ENCODE measurements at regions not wholly inside any gene's neighbourhood (a gene's known extent, or its start where the extent isn't known, plus 50 kb on each side); places are given as distances from the start of the nearest gene placed in this dataset.
"Not testable (repeated sequence)": the region's sequence is repeated elsewhere in the genome, so short reads cannot be mapped to it uniquely, and the experiment has no call there.

DNA sequence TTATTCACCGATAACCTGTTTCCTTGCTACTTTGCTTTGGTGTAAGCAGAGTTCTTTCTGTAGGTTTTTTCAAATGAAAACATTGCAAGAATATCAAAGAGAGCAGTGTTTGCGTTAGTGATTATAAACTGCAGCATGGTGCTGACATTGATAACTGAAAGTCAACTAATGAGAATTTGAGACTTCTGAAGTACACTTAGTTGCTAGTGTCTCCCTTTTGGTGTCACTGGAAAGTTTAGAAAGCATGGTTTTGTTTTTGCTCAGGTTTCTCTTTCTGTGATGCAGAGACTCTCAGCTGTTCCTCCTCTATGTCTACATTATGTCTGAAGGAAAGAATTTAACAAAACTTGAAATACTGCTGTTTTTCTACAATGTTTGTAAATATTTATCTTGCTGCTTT is 80.2 kb upstream of the ZNF169 start:
- H3K4me3 ChIP-seq, result no peak overlapping the region
- no peak overlapping the region for H3K27ac ChIP-seq
- H3K36me3 ChIP-seq, result peaks cover 0 to 31% (median 5%) of the 10 kb centered on the region in 3 donors
- no peak for DNase-seq (ENCODE audit: low spot score in 2 of 2)
- no peaks in the 10 kb centered on the region for H3K27me3 ChIP-seq
- WGBS, 2 donors, result 85 to 88% methylated on average over 2 of the region's 2 CpGs
- H3K9me3 ChIP-seq, result no peaks in the 10 kb centered on the region
- H3K4me1 ChIP-seq, result peaks cover 0 to 90% (median 34%) of the 10 kb centered on the region in 4 donors
- TF ChIP-seq EP300 (IDR thresholded peaks at IDR 0.05) (no peak), POLR2A (IDR thresholded peaks at IDR 0.05) (no peak)
- TF ChIP-seq, protein P1, sequence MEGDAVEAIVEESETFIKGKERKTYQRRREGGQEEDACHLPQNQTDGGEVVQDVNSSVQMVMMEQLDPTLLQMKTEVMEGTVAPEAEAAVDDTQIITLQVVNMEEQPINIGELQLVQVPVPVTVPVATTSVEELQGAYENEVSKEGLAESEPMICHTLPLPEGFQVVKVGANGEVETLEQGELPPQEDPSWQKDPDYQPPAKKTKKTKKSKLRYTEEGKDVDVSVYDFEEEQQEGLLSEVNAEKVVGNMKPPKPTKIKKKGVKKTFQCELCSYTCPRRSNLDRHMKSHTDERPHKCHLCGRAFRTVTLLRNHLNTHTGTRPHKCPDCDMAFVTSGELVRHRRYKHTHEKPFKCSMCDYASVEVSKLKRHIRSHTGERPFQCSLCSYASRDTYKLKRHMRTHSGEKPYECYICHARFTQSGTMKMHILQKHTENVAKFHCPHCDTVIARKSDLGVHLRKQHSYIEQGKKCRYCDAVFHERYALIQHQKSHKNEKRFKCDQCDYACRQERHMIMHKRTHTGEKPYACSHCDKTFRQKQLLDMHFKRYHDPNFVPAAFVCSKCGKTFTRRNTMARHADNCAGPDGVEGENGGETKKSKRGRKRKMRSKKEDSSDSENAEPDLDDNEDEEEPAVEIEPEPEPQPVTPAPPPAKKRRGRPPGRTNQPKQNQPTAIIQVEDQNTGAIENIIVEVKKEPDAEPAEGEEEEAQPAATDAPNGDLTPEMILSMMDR (IDR thresholded peaks at IDR 0.05), result no peak

DNA sequence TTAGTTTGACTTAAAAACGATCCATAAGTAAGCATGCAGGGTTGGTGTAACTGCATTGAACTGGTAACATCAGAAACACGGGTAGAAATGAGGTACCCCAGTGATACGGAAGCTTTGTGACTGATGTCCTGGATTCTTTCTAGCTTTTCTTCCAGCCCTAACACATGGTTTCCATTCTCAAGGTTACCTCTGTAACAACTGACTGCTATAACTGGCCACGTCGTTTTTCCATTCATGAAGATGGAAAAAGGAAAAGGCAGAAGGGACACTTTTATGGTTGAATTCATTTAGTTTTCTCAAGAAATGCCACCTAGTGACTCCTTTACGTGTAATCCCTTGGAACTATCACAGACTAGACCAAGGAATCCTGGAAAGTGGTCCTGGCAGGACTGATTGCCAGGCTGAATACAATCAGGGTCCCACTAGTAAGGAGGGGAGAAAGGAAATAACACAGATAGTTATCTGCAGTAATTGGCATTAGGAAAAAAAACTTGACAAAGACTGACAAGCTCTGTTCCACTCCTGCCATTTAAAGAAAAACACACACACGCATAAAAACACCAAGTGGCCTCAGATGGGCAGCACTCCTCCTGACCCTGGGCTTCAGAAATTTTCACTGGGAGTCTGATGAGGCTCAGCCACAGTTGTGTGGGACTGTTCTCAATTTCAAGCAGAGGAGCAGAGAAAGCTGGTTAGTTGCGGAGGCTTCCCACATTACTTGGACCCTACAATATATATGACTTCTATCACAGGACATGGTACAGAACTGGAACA is 77.5 kb upstream of the ZNF169 start:
- 56 to 59% methylated on average over 8 of the region's 8 CpGs for WGBS, 2 donors
- no peak for DNase-seq (ENCODE audit: low spot score in 2 of 2)
- H3K27ac ChIP-seq, result peak overlapping the region in 2 of 4 donors; percentile 11 to 31

DNA sequence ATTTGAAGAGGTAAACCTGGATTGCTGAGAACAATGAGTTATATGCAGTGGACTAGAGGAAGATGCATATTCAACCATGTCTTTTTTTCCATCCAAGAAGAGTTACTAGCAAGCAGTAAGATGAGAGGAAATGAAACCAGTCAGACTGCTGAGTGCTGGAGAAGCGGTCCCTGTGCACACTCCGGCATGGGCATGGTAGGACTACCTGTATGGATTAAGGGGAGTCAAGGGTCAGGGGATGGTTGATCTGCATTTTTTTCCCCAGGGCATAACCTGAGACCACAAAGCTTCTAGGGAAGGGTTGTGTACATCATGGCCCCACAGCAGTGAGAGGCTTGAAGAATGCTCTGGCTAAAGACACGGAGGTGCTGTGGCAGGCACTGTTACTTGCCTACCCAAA is 76.6 kb upstream of the ZNF169 start:
- WGBS, 2 donors, result 76 to 91% methylated on average over 3 of the region's 3 CpGs
- Histone ChIP-seq H3K36me3 (peaks cover 0 to 49% (median 0%) of the 10 kb centered on the region in 3 donors), H3K4me1 (peaks cover 0 to 54% (median 3%) of the 10 kb centered on the region in 4 donors), H3K4me3 (no peak overlapping the region), H3K27me3 (no peaks in the 10 kb centered on the region), H3K27ac (peak overlapping the region in 2 of 4 donors; percentile 11 to 31), H3K9me3 (no peaks in the 10 kb centered on the region)
- no peak for TF ChIP-seq POLR2A (IDR thresholded peaks at IDR 0.05)
- TF ChIP-seq EP300 (IDR thresholded peaks at IDR 0.05), result no peak
- TF ChIP-seq, protein P1 (IDR thresholded peaks at IDR 0.05), result no peak
- no peak for DNase-seq (ENCODE audit: low spot score in 2 of 2)

More for the DNA sequence above, 77.5 kb upstream of the ZNF169 start:
- Histone ChIP-seq H3K4me1 (peaks cover 0 to 63% (median 9%) of the 10 kb centered on the region in 4 donors), H3K4me3 (no peak overlapping the region), H3K9me3 (no peaks in the 10 kb centered on the region), H3K27me3 (no peaks in the 10 kb centered on the region), H3K36me3 (peaks cover 0 to 49% (median 2%) of the 10 kb centered on the region in 3 donors)
- no peak for TF ChIP-seq EP300 (IDR thresholded peaks at IDR 0.05)
- no peak for TF ChIP-seq POLR2A (IDR thresholded peaks at IDR 0.05)
- TF ChIP-seq, protein P1 (IDR thresholded peaks at IDR 0.05), result no peak

DNA sequence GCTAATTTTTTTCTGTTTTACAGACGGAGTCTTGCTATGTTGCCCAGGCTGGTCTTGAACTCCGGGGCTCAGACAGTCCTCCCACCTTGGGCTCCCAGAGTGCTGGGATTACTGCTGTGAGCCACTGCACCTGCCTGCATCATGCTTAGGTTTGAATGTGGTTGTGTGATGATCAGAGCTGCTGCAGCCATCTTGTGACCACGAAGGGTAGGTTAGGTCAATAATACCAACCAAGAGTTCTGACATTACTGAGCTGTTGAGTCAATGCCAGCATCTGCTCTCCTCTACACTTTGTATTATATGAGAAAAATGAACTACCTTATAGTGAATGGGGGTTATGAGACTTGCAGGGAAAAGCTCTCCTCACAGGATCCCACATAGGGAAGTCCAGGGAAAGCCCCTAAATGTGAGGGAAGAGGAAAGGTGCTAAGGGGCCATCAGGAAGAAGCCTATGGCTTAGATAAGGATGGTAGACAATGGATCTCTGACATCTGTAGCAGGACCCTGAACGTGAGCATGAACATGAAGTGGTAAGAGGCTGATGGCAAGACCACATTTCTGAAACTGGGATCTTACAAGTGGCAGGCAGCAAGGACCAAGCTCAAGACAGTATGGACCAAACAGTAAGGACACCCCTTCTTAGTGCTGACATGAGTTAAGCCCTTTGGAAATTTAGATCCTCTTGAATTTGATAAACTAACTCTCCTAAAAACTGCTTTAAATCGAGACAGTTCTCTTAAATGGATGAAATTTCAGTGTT is 75.7 kb upstream of the ZNF169 start:
- 93 to 96% methylated on average over 5 of the region's 5 CpGs for WGBS, 2 donors
- Histone ChIP-seq H3K4me1 (peaks cover 0 to 46% (median 2%) of the 10 kb centered on the region in 4 donors), H3K27ac (no peak overlapping the region), H3K9me3 (peaks cover 0 to 7% (median 0%) of the 10 kb centered on the region in 4 donors), H3K36me3 (peaks cover 0 to 52% (median 0%) of the 10 kb centered on the region in 3 donors), H3K4me3 (no peak overlapping the region), H3K27me3 (no peaks in the 10 kb centered on the region)
- TF ChIP-seq EP300 (IDR thresholded peaks at IDR 0.05), result no peak
- no peak for TF ChIP-seq POLR2A (IDR thresholded peaks at IDR 0.05)
- TF ChIP-seq, protein P1 (IDR thresholded peaks at IDR 0.05), result no peak
- DNase-seq (ENCODE audit: low spot score in 2 of 2), result no peak

DNA sequence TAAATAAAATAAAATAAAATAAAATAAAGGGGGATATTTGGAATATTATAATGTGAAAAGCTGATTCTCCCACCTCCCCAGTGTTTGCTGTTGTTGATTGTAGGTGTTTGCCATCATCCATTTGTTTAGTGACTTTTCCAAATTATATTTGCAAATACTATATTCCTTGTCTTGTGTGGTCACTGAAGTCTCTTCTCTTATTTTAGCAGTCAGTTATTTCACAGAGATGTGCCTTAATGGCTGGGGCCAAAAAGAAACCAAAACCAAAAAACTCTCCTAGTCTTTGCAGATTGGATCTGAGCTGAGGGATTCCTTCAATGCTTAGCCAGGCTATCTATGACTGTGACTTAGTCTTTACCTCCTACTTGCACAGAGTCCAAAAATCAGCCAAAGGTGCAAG is 70.9 kb upstream of the ZNF169 start:
- H3K27me3 ChIP-seq, result no peaks in the 10 kb centered on the region
- peaks cover 0 to under 1% (median 0%) of the 10 kb centered on the region in 4 donors for H3K4me1 ChIP-seq
- H3K27ac ChIP-seq, result no peak overlapping the region
- peaks cover 0 to 23% (median 2%) of the 10 kb centered on the region in 4 donors for H3K9me3 ChIP-seq
- peaks cover 0 to 68% (median 0%) of the 10 kb centered on the region in 3 donors for H3K36me3 ChIP-seq
- no peak for DNase-seq (ENCODE audit: low spot score in 2 of 2)
- no peak overlapping the region for H3K4me3 ChIP-seq
- TF ChIP-seq, protein P1 (IDR thresholded peaks at IDR 0.05), result no peak
- no peak for TF ChIP-seq EP300 (IDR thresholded peaks at IDR 0.05)

DNA sequence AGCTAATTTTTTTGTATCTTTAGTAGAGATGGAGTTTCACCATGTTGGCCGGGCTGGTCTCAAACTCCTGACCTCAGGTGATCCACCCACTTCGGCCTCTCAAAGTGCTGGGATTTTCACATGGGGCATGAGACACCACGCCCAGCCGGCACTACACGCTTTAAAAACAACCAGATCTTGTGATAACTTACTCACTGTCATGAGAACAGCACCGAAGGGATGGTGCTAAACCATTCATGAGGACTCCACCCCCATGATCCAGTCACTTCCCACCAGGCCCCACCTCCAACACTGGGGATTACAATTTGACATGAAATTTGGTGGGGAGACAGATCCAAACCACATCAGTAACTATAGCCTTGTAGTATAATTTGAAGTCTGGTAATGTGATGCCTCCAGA is 67.4 kb upstream of the ZNF169 start:
- Histone ChIP-seq H3K9me3 (peaks cover 0 to 56% (median 15%) of the 10 kb centered on the region in 4 donors), H3K36me3 (peaks cover 0 to 66% (median 0%) of the 10 kb centered on the region in 3 donors)
- not testable (repeated sequence) for DNase-seq (ENCODE audit: low spot score in 2 of 2); H3K27me3 ChIP-seq; H3K4me3 ChIP-seq; H3K4me1 ChIP-seq; H3K27ac ChIP-seq
- WGBS, 2 donors, result 97 to 99% methylated on average over 6 of the region's 6 CpGs
